GM12878 (cell line): ENCODE measurements at regions not wholly inside any gene's neighbourhood (a gene's known extent, or its start where the extent isn't known, plus 50 kb on each side); places are given as distances from the start of the nearest gene placed in this dataset.

Experiments
- ATAC-seq: fragments of 200-7000 bp; cut with Tn5 transposase; 3 replicates; pipeline ENCODE4 v1.9.1; 2020; ENCODE audit warnings: mild to moderate bottlenecking, moderate library complexity
- BruUV-seq: library from RNA; stranded (reverse); fragments of 400-500 nt; replicated peaks from 2 replicates; lab custom pipeline; 2021; lab: Mats Ljungman, UMichigan
- CTCF ChIA-PET: fragments of 300-600 bp; sonication (Branson Sonifier 250); formaldehyde crosslinking; extraction: SDS; loops from one replicate; lab custom pipeline; 2021; ENCODE audit warnings: inconsistent platforms; lab: Yijun Ruan, JAX
- POLR2A ChIA-PET: fragments of 350-600 bp; formaldehyde crosslinking; extraction: SDS; loops from one replicate; lab custom pipeline; 2021; ENCODE audit warnings: inconsistent platforms; lab: Charles Lee
- RAD21 ChIA-PET: fragments of 300-600 bp; sonication (Branson Sonifier 250); formaldehyde crosslinking; loops from one replicate; lab custom pipeline; 2023; ENCODE audit warnings: antibody characterized with exemption; ENCODE audit not compliant: unreplicated experiment; lab: Charles Lee
- SMC1A ChIA-PET: fragments of 300-600 bp; sonication (Branson Sonifier 250); formaldehyde crosslinking; loops from one replicate; lab custom pipeline; 2023; ENCODE audit not compliant: unreplicated experiment, uncharacterized antibody; lab: Charles Lee
- DNase-seq: peaks from one replicate; pipeline ENCODE4 v3.0.0-alpha.2; 2011; ENCODE audit warnings: low read depth, low spot score
- FAIRE-seq: peaks from 3 replicates; lab custom pipeline; 2011; peaks lifted over from hg19 to GRCh38; lab: Jason Lieb, UNC
- H2AFZ ChIP-seq: 2 replicates; pipeline ENCODE4 v1.6.0; 2011; ENCODE audit warnings: low read depth, low read length, control low read depth; ENCODE audit not compliant: control insufficient read depth
- H3K27ac ChIP-seq: 2 replicates; pipeline ENCODE4 v1.5.1; 2011; ENCODE audit warnings: control low read depth; ENCODE audit not compliant: control insufficient read depth, insufficient read depth
- H3K27me3 ChIP-seq, 2 experiments: replicated peaks in 1 of 2; 2 replicates each; pipeline versions ENCODE4 v1.6.0 to v1.6.1; 2011; ENCODE audit warnings: low read length in 1 of 2; ENCODE audit not compliant: control insufficient read depth in 2 of 2, insufficient read depth in 2 of 2
- H3K36me3 ChIP-seq, 2 experiments: 2 replicates each; pipeline ENCODE4 v1.5.1; 2011; ENCODE audit warnings: low read length in 1 of 2; ENCODE audit not compliant: control insufficient read depth in 2 of 2, insufficient read depth in 2 of 2
- H3K4me1 ChIP-seq: 2 replicates; pipeline ENCODE4 v1.6.1; 2011; ENCODE audit warnings: mild to moderate bottlenecking, low read length, moderate library complexity, mixed read lengths; ENCODE audit not compliant: control insufficient read depth, insufficient read depth
- H3K4me2 ChIP-seq: 2 replicates; pipeline ENCODE4 v1.6.0; 2011; ENCODE audit warnings: control low read depth; ENCODE audit not compliant: control insufficient read depth, insufficient read depth
- H3K4me3 ChIP-seq: fragments of 200-600 bp; sonication (generic); 2 replicates; pipeline ENCODE4 v1.5.1; 2016
- H3K79me2 ChIP-seq: 2 replicates; pipeline ENCODE4 v1.6.0; 2011; ENCODE audit warnings: low read length; ENCODE audit not compliant: control insufficient read depth, insufficient read depth
- H3K9ac ChIP-seq: 2 replicates; pipeline ENCODE4 v1.8.0; 2011; ENCODE audit warnings: low read length, control low read depth, mixed read lengths; ENCODE audit not compliant: control insufficient read depth, insufficient read depth
- H3K9me3 ChIP-seq: replicated peaks from 3 replicates; pipeline ENCODE4 v1.5.1; 2011; ENCODE audit warnings: mild to moderate bottlenecking, low read length; ENCODE audit not compliant: control insufficient read depth, insufficient read depth
- H4K20me1 ChIP-seq: 2 replicates; pipeline ENCODE4 v1.6.0; 2011; ENCODE audit not compliant: control insufficient read depth, insufficient read depth
- BCLAF1 ChIP-seq: fragments of 450-650 bp; IDR thresholded peaks from 2 replicates; pipeline ENCODE4 v1.6.1; 2017; ENCODE audit warnings: antibody characterized with exemption, mild to moderate bottlenecking, moderate library complexity
- ESRRA ChIP-seq: IDR thresholded peaks from 2 replicates; pipeline ENCODE4 v1.6.1; 2012; ENCODE audit warnings: mild to moderate bottlenecking, low read length, improper control_type of control experiment
- JUNB ChIP-seq: IDR thresholded peaks from 2 replicates; pipeline ENCODE4 v1.6.1; 2016; ENCODE audit warnings: antibody characterized with exemption, mild to moderate bottlenecking
- POLR2A ChIP-seq: IDR thresholded peaks from 2 replicates; pipeline ENCODE4 v1.6.1; 2011; ENCODE audit warnings: low read depth, mild to moderate bottlenecking, low read length
- RAD51 ChIP-seq: fragments of 450-650 bp; IDR thresholded peaks from 2 replicates; pipeline ENCODE4 v1.6.1; 2016; ENCODE audit warnings: moderate library complexity, mild to moderate bottlenecking, inconsistent platforms
- RBBP5 ChIP-seq: fragments of 200-600 bp; sonication (generic); conservative IDR thresholded peaks from 2 replicates; pipeline ENCODE4 v1.6.1; 2016
- RELA ChIP-seq: fragments of 450-650 bp; IDR thresholded peaks from 2 replicates; pipeline ENCODE4 v1.8.0; 2014; ENCODE audit warnings: borderline replicate concordance; ENCODE audit not compliant: partially characterized antibody
- SREBF2 ChIP-seq: IDR thresholded peaks from 2 replicates; pipeline ENCODE4 v1.6.1; 2012; ENCODE audit warnings: mild to moderate bottlenecking, low read length
- ZNF274 ChIP-seq: IDR thresholded peaks from one replicate; pipeline ENCODE4 v1.8.0; 2011; ENCODE audit not compliant: insufficient read length, insufficient read depth
- ZNF592 ChIP-seq: fragments of 450-650 bp; IDR thresholded peaks from 2 replicates; pipeline ENCODE4 v1.6.1; 2017; ENCODE audit warnings: mild to moderate bottlenecking, moderate library complexity
- WGBS: methylation state at CpG from one replicate; pipeline ENCODE4 v1.1.6; 2016; ENCODE audit warnings: low lambda C conversion rate; ENCODE audit not compliant: insufficient replicate concordance, insufficient coverage; ENCODE audit errors: missing lambda C conversion rate; 5-methylcytosine and 5-hydroxymethylcytosine counted together
- in situ Hi-C: fragments of 300-500 bp; cut with MboI; formaldehyde crosslinking; loops from 9 replicates; pipeline ENCODE4 v1.14.3; 2018; ENCODE audit warnings: mixed read lengths
- intact Hi-C: fragments of 100-400 bp; cut with micrococcal nuclease; formaldehyde crosslinking; loops from one replicate; pipeline ENCODE4 v1.14.2; 2022; ENCODE audit not compliant: unreplicated experiment

- TF ChIP-seq ZNF592 (no peak), JUNB (no peak), RELA (no peak)
Measured at GRCh38 chr16:72284042-72284789, 112.3 kb upstream of the PMFBP1 start (continued).

GRCh38 chr16:72282362-72282761 is 110.4 kb upstream of the PMFBP1 start:
- FAIRE-seq (no peak), DNase-seq (no peak), ATAC-seq (no peak)
- BruUV-seq, result no TSS peak
- Histone ChIP-seq H3K27me3 (no peaks in the 10 kb centered on the region), H3K9me3 (no peaks in the 10 kb centered on the region), H3K9ac (no peak overlapping the region), H3K79me2 (no peaks in the 10 kb centered on the region), H3K4me2 (no peak overlapping the region), H4K20me1 (no peaks in the 10 kb centered on the region), H2AFZ (no peak overlapping the region), H3K4me3 (no peak overlapping the region), H3K4me1 (no peaks in the 10 kb centered on the region), H3K36me3 (no peaks in the 10 kb centered on the region), H3K27ac (no peak overlapping the region)
- POLR2A ChIA-PET, result no interaction called here
- RAD21 ChIA-PET, result no interaction called here
- intact Hi-C loops, result no loop called here
- WGBS, result 84% methylated on average over 1 of the region's 1 CpG
- SMC1A ChIA-PET, result interaction anchor here (1.6 kb wide), 1 partner anchor 18 kb away, joined by 3 read pairs; no protein-coding TSS in a partner anchor
- TF ChIP-seq POLR2A, result no peak
- no peak for TF ChIP-seq BCLAF1
- no peak for TF ChIP-seq RBBP5
- no peak for TF ChIP-seq ZNF274
- TF ChIP-seq ESRRA, result no peak
- TF ChIP-seq SREBF2, result no peak
- no peak for TF ChIP-seq RAD51
- in situ Hi-C loops, result no loop called here
- CTCF ChIA-PET, result interaction anchor here (1.4 kb wide), 1 partner anchor 118 kb away, joined by 4 read pairs; no protein-coding TSS in a partner anchor
